GM04503 (cell line): ENCODE measurements at regions not wholly inside any gene's neighbourhood (a gene's known extent, or its start where the extent isn't known, plus 50 kb on each side); places are given as distances from the start of the nearest gene placed in this dataset.

Experiments used
- DNase-seq: peaks from one replicate; pipeline ENCODE4 v3.0.0-alpha.2; 2012; ENCODE audit warnings: low read depth

DNA sequence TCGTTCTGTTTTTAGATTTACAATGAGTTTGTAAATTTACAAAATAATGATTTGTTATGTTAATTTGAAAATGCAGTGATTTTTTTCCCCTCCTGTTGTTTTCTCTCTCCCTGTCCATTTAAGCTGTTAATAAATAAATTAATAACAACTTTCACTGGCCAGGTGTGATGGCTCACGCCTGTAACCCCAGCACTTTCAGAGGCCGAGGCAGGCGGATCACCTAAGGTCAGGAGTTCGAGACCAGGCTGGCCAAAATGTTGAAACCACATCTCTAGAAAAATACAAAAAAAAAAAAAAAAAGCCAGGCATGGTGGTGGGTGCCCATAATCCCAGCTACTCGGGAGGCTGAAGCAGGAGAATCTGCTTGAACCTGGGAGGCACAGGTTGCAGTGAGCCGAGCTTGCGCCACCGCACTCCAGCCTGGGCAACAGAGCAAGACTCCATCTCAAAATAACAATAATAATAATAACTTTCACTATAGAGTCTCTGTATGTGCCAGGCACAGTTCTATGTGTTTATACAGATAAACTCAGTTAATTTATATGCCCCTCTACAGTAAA lies 229.2 kb upstream of the ARGLU1 start:
- DNase-seq: no peak

GRCh38 chr13:106796280-106797047 lies 228.5 kb upstream of the ARGLU1 start:
- no peak for DNase-seq

- DNase-seq: no peak
Measured at GRCh38 chr13:106795847-106796246, 227.9 kb upstream of the ARGLU1 start.

GRCh38 chr13:106794117-106794516 lies 226.2 kb upstream of the ARGLU1 start:
- no peak for DNase-seq

- DNase-seq: no peak
Measured at GRCh38 chr13:106789911-106790310, 222.0 kb upstream of the ARGLU1 start.

DNA sequence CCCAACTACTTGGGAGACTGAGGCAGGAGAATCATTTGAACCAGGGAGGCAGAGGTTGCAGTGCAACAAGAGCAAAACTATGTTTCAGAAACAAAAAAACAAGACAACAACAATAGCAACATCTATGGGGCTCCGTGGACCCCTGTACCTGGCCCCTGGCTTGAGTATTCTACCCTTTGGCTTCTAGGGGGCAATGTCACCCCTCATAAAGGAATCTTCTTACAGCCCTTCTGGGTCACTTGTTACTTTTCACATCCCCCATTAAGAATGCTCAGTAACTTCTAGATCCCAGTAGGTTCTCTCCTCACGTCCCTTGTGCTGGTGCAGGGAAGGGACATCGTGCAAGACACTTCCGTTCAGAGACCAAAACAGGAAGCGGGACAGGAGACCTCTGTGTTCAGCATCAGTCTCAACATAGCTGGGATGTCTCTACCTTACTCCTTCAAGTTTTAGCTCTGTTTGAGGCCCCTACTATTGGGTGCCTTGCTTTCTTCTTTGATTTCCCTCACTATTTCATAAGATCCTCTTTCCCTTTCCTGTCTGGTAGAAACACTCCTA lies 218.1 kb upstream of the ARGLU1 start:
- DNase-seq: no peak

- DNase-seq: no peak
Measured at GRCh38 chr13:106774621-106775020, 206.7 kb upstream of the ARGLU1 start.

- no peak for DNase-seq
Measured at GRCh38 chr13:106772006-106772601, 204.2 kb upstream of the ARGLU1 start.

- no peak for DNase-seq
Measured at GRCh38 chr13:106768991-106769390, 201.1 kb upstream of the ARGLU1 start.

GRCh38 chr13:106762708-106763107 lies 194.8 kb upstream of the ARGLU1 start:
- no peak for DNase-seq

- no peak for DNase-seq
Measured at GRCh38 chr13:106756446-106756845, 188.5 kb upstream of the ARGLU1 start.

GRCh38 chr13:106755542-106755941 lies 187.6 kb upstream of the ARGLU1 start:
- no peak for DNase-seq

DNA sequence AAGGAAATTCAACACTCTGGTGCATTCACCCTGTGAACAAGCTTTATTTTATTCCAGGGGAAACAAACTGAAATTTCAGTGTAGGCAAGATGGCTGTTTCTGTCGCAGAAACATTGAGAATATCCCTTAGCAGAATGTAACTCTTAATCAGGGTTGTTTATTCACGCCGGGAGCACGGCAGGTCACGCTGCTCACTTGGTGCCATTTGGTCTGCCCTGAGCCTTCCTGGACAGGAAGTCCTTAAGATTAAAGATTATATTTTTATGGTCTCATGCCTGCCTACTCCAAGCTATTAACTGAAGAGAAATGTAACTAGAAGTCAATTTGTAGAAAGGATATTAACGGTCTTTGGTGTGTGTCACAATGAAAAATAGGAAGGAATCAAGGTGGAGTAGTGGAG lies 185.3 kb upstream of the ARGLU1 start:
- DNase-seq: no peak

- no peak for DNase-seq
Measured at GRCh38 chr13:106752584-106753170, 184.7 kb upstream of the ARGLU1 start.

GRCh38 chr13:106748785-106749184 lies 180.8 kb upstream of the ARGLU1 start:
- no peak for DNase-seq

- no peak for DNase-seq
Measured at GRCh38 chr13:106744516-106744915, 176.6 kb upstream of the ARGLU1 start.

DNA sequence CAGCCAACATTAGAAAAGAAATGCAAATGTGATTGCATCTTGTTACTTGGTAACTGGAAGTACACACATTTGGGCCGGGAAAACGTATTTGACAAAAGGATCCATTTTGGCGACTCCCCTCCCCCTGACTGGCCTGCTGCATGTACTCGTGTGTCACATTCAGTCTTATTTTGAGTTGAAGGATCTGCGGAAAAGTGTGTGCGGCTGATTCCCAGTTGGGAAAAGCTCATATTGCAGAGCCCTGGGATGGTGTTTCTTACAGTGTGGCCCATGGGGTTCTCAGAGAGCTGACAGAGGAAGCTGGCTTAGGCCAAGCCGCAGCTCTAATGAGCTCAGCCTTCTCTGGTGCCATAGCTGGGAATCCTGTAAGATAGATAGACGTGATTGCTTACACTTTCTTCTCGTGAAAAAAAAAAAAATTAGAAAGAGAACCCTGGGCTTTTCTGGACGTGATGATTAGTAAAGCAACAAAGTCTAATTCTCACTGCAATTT lies 170.3 kb upstream of the ARGLU1 start:
- no peak for DNase-seq

- DNase-seq: no peak
Measured at GRCh38 chr13:106736941-106737340, 169.0 kb upstream of the ARGLU1 start.

DNA sequence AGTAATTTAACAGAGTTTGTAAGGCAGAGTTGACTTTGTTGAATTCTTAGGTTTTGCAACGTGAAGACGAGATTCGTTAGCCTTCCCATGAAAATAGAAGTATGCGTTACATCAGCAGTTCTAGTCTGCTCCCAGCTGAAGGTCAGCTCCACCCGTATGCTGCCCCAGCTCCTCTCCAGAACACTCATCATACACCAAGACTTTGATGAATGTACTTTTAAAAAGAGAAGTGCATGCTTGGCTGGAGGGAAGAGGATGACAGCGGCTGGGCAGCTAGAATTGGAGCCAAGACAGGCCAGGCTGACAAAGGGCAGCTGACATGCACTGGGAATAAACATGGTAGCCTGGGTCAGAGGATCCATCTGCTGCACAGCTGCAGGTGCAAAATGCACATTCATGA lies 166.3 kb upstream of the ARGLU1 start:
- DNase-seq: no peak

GRCh38 chr13:106723036-106723435 lies 155.1 kb upstream of the ARGLU1 start:
- DNase-seq: no peak

DNA sequence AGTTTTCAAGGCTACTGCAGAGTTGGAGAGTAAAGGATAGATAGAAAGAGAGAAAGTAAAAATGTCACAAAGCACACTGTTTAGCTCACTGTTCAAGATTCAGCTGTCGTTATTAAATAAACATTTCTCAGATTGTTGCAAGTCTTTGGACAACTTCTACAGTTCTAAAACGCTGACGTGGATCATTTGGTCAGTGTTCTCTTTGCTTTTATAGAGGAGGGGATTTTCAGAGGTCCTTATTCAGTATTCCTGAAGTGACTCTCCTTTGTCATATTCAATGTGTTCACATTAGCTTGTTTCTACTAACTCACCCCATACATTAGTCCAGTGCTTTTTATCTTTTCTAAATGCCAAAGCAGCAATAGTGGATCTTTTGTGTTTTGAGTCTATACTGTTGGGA lies 154.7 kb upstream of the ARGLU1 start:
- no peak for DNase-seq

DNA sequence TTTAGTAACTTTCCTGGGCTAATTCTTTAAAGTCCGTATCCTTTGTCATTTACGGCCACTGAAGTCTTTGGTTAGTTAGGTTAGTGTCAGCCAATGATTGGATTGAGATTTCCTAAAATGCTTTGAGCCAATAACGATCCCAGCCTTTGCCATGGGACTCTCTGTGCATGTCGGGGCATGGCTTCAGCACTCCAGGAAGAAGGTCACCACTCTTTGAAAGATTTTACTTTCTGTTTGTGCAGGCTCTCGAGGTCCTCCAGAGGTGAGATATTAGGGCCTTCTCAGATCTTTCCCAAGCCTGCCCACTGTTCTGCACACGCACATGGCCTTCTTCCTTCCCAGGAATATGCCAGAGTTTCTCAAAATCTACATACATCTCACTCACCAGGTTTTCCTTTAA lies 153.7 kb upstream of the ARGLU1 start:
- DNase-seq: no peak
